HT-29 (cell line): ENCODE measurements at regions not wholly inside any gene's neighbourhood (a gene's known extent, or its start where the extent isn't known, plus 50 kb on each side); places are given as distances from the start of the nearest gene placed in this dataset.

Experiments
- DNase-seq: peaks from one replicate; pipeline ENCODE4 v3.0.0-alpha.2; 2015; ENCODE audit warnings: low spot score

GRCh38 chr3:43210049-43211027, 76.0 kb upstream of the SNRK start:
- DNase-seq = no peak

GRCh38 chr3:43207628-43208085, 78.7 kb upstream of the SNRK start:
- DNase-seq = peak; percentile 36

- no peak for DNase-seq
Measured at GRCh38 chr3:43206632-43207031, 79.7 kb upstream of the SNRK start.

GRCh38 chr3:43206105-43206504, 80.2 kb upstream of the SNRK start:
- no peak for DNase-seq

- DNase-seq = no peak
Measured at GRCh38 chr3:43203022-43203421, 83.3 kb upstream of the SNRK start.

- DNase-seq = no peak
Measured at GRCh38 chr3:43201581-43201980, 84.8 kb upstream of the SNRK start.

GRCh38 chr3:43199645-43200306, 86.6 kb upstream of the SNRK start:
- no peak for DNase-seq

- DNase-seq = no peak
Measured at GRCh38 chr3:43198791-43199644, 87.3 kb upstream of the SNRK start.

GRCh38 chr3:43198301-43198700, 88.0 kb upstream of the SNRK start:
- DNase-seq = no peak

- DNase-seq = no peak
Measured at GRCh38 chr3:43197181-43197580, 89.2 kb upstream of the SNRK start.

- no peak for DNase-seq
Measured at GRCh38 chr3:43196721-43197120, 89.6 kb upstream of the SNRK start.

GRCh38 chr3:43195115-43195498, 89.2 kb upstream of the POMGNT2 start:
- DNase-seq = no peak

GRCh38 chr3:43194490-43195114, 88.7 kb upstream of the POMGNT2 start:
- peak; percentile 2 for DNase-seq

- DNase-seq = no peak
Measured at GRCh38 chr3:43194069-43194468, 88.2 kb upstream of the POMGNT2 start.

GRCh38 chr3:43192028-43192427, 86.1 kb upstream of the POMGNT2 start:
- DNase-seq = no peak

- DNase-seq = no peak
Measured at GRCh38 chr3:43191116-43191515, 85.2 kb upstream of the POMGNT2 start.

GRCh38 chr3:43190670-43191069, 84.8 kb upstream of the POMGNT2 start:
- no peak for DNase-seq

GRCh38 chr3:43187836-43188479, 82.1 kb upstream of the POMGNT2 start:
- no peak for DNase-seq

- DNase-seq = no peak
Measured at GRCh38 chr3:43185983-43186314, 80.1 kb upstream of the POMGNT2 start.

- no peak for DNase-seq
Measured at GRCh38 chr3:43185274-43185982, 79.5 kb upstream of the POMGNT2 start.
